KMS-11 (cell line): ENCODE measurements at regions not wholly inside any gene's neighbourhood (a gene's known extent, or its start where the extent isn't known, plus 50 kb on each side); places are given as distances from the start of the nearest gene placed in this dataset.

Experiments used
- H2AFZ ChIP-seq: fragments of 200-600 bp; sonication (generic); 2 replicates; pipeline ENCODE4 v1.6.1; 2016; ENCODE audit warnings: antibody characterized with exemption, mixed run types, low read depth
- H3K27ac ChIP-seq: fragments of 200-600 bp; sonication (generic); 2 replicates; pipeline ENCODE4 v1.6.1; 2016; ENCODE audit warnings: mild to moderate bottlenecking, mixed run types
- H3K27me3 ChIP-seq: fragments of 200-600 bp; sonication (generic); 2 replicates; pipeline ENCODE4 v1.6.1; 2017; ENCODE audit warnings: mild to moderate bottlenecking, low read depth, mixed run types, moderate library complexity; ENCODE audit not compliant: insufficient read depth
- H3K36me3 ChIP-seq: fragments of 200-600 bp; sonication (generic); 2 replicates; pipeline ENCODE4 v1.6.1; 2017; ENCODE audit warnings: mild to moderate bottlenecking, mixed run types; ENCODE audit not compliant: insufficient read depth
- H3K4me1 ChIP-seq: fragments of 200-600 bp; sonication (generic); 2 replicates; pipeline ENCODE4 v1.6.1; 2016; ENCODE audit warnings: mild to moderate bottlenecking, low read depth, mixed run types; ENCODE audit not compliant: poor library complexity, severe bottlenecking
- H3K4me2 ChIP-seq: fragments of 200-600 bp; sonication (generic); 2 replicates; pipeline ENCODE4 v1.7.0; 2016; ENCODE audit warnings: mild to moderate bottlenecking, mixed run types
- H3K4me3 ChIP-seq: fragments of 200-600 bp; sonication (generic); IDR thresholded peaks from 2 replicates; pipeline ENCODE4 v1.6.1; 2017; ENCODE audit warnings: low read depth, low read length, mixed read lengths; ENCODE audit not compliant: insufficient read depth
- H3K79me2 ChIP-seq: fragments of 200-600 bp; sonication (generic); 2 replicates; pipeline ENCODE4 v1.6.1; 2016; ENCODE audit warnings: low read depth, mixed run types; ENCODE audit not compliant: insufficient read depth
- H3K9ac ChIP-seq: fragments of 200-600 bp; sonication (generic); 2 replicates; pipeline ENCODE4 v1.6.1; 2016; ENCODE audit warnings: mild to moderate bottlenecking, mixed run types
- H4K20me1 ChIP-seq: fragments of 200-600 bp; sonication (generic); 2 replicates; pipeline ENCODE4 v1.6.1; 2016; ENCODE audit warnings: mild to moderate bottlenecking, mixed run types; ENCODE audit not compliant: insufficient read depth
- TF ChIP-seq, protein P1 (sequence below): fragments of 200-600 bp; sonication (generic); conservative IDR thresholded peaks from 2 replicates; pipeline ENCODE4 v1.6.1; 2017; ENCODE audit warnings: low read depth, mild to moderate bottlenecking, antibody characterized with exemption, low read length, moderate library complexity, mixed read lengths

DNA sequence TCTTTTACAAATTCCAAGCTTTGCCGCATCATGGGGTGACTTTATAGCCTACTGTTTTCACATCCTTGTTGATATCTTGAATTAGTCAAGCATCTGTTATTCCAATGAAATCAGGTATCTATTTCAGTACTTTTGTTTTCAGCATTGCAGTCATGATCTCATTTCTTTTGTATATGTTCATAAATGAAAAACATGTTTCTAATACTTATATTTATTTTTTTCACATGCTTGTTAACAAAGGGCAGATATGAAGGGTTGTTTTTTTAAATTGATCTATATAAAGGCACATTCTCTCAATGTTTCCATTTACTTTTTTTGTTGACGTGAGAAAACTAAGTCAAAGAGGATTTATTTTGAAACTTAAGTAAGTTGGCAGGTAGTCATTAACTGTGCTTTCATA, 964.8 kb downstream of the JRKL start:
- H3K4me2 ChIP-seq, result no peak overlapping the region
- H3K9ac ChIP-seq, result no peak overlapping the region
- TF ChIP-seq, protein P1, sequence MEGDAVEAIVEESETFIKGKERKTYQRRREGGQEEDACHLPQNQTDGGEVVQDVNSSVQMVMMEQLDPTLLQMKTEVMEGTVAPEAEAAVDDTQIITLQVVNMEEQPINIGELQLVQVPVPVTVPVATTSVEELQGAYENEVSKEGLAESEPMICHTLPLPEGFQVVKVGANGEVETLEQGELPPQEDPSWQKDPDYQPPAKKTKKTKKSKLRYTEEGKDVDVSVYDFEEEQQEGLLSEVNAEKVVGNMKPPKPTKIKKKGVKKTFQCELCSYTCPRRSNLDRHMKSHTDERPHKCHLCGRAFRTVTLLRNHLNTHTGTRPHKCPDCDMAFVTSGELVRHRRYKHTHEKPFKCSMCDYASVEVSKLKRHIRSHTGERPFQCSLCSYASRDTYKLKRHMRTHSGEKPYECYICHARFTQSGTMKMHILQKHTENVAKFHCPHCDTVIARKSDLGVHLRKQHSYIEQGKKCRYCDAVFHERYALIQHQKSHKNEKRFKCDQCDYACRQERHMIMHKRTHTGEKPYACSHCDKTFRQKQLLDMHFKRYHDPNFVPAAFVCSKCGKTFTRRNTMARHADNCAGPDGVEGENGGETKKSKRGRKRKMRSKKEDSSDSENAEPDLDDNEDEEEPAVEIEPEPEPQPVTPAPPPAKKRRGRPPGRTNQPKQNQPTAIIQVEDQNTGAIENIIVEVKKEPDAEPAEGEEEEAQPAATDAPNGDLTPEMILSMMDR, result no peak

GRCh38 chr11:97355230-97355629, 965.4 kb downstream of the JRKL start:
- H2AFZ ChIP-seq, result no peak overlapping the region
- TF ChIP-seq, protein P1, result no peak

More for the DNA sequence above, 964.8 kb downstream of the JRKL start:
- Histone ChIP-seq H3K27ac (no peak overlapping the region), H3K27me3 (no peaks in the 10 kb centered on the region), H3K4me3 (no peak overlapping the region), H4K20me1 (no peaks in the 10 kb centered on the region), H3K36me3 (no peaks in the 10 kb centered on the region), H3K79me2 (no peaks in the 10 kb centered on the region), H2AFZ (no peak overlapping the region), H3K4me1 (no peaks in the 10 kb centered on the region)

GRCh38 chr11:97356144-97356543, 966.3 kb downstream of the JRKL start:
- Histone ChIP-seq H3K36me3 (no peaks in the 10 kb centered on the region), H3K4me1 (no peaks in the 10 kb centered on the region), H4K20me1 (no peaks in the 10 kb centered on the region), H3K27me3 (no peaks in the 10 kb centered on the region), H2AFZ (no peak overlapping the region), H3K4me3 (no peak overlapping the region), H3K79me2 (no peaks in the 10 kb centered on the region), H3K4me2 (no peak overlapping the region), H3K27ac (no peak overlapping the region), H3K9ac (no peak overlapping the region)
- TF ChIP-seq, protein P1, result no peak

More at GRCh38 chr11:97355230-97355629, 965.4 kb downstream of the JRKL start:
- Histone ChIP-seq H4K20me1 (no peaks in the 10 kb centered on the region), H3K79me2 (no peaks in the 10 kb centered on the region), H3K9ac (no peak overlapping the region), H3K4me3 (no peak overlapping the region), H3K4me2 (no peak overlapping the region), H3K27me3 (no peaks in the 10 kb centered on the region), H3K27ac (no peak overlapping the region), H3K4me1 (no peaks in the 10 kb centered on the region), H3K36me3 (no peaks in the 10 kb centered on the region)

DNA sequence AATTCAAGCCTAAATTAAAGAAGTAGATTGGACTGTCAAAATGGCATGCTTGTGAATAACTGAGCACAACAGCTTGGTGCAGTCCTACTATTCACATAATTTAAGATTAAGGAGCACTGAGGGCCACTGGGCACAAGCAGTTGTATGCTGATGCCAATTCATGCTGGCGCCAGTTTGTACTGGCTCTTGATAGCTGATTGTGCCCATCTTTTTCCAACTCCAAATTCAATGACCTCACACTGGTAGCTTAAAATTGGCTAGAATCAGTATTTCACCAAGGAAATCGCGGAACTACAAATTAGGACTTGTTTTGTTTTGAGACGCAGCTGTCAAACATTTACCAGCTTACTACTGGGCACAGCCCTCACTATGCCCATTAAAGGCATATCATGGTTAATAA, 969.2 kb downstream of the JRKL start:
- H3K36me3 ChIP-seq, result no peaks in the 10 kb centered on the region
- H3K9ac ChIP-seq, result no peak overlapping the region
- H3K4me3 ChIP-seq, result no peak overlapping the region
- H3K4me1 ChIP-seq, result no peaks in the 10 kb centered on the region
- TF ChIP-seq, protein P1, result no peak
- no peak overlapping the region for H3K4me2 ChIP-seq
- no peaks in the 10 kb centered on the region for H3K79me2 ChIP-seq
- no peak overlapping the region for H2AFZ ChIP-seq
- H4K20me1 ChIP-seq, result no peaks in the 10 kb centered on the region
- no peak overlapping the region for H3K27ac ChIP-seq
- no peaks in the 10 kb centered on the region for H3K27me3 ChIP-seq
